ENCODE measurements at regions not wholly inside any gene's neighbourhood (a gene's known extent, or its start where the extent isn't known, plus 50 kb on each side); places are given as distances from the start of the nearest gene placed in this dataset.

DNA sequence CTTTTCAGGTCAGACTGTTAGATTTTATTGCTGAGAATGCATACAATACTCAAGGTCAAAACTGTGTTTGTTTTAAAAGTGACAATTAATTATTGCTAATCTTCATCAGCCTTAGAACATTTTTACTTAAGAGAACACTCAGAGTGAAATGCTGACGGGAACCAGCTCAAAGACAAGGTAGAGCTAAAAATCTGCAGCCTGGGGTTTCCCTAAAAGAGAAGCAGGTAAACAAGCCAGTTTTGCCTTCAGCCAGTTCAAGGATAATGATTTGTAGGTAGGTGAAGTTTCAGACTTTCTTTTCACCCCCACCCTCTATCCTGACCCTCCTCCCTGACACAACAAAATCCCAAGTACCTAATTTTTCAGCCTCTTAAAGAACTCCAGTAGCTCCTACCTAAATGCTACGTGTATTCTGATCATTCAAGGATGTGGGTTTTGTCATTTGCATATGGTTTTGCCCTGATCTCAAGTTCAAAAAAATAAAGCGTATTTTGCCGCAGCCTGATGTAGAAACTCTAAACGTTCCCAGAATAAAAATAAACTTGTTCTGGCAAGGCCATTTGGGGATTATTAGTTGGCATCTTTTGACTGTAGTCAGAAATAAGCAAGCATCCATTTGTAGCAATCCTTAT is 407.2 kb downstream of the EFNA5 start:
- H3K4me3 ChIP-seq (replicated peaks; ENCODE audit: low read depth, low read length): no peak overlapping the region
- TF ChIP-seq, protein P1, sequence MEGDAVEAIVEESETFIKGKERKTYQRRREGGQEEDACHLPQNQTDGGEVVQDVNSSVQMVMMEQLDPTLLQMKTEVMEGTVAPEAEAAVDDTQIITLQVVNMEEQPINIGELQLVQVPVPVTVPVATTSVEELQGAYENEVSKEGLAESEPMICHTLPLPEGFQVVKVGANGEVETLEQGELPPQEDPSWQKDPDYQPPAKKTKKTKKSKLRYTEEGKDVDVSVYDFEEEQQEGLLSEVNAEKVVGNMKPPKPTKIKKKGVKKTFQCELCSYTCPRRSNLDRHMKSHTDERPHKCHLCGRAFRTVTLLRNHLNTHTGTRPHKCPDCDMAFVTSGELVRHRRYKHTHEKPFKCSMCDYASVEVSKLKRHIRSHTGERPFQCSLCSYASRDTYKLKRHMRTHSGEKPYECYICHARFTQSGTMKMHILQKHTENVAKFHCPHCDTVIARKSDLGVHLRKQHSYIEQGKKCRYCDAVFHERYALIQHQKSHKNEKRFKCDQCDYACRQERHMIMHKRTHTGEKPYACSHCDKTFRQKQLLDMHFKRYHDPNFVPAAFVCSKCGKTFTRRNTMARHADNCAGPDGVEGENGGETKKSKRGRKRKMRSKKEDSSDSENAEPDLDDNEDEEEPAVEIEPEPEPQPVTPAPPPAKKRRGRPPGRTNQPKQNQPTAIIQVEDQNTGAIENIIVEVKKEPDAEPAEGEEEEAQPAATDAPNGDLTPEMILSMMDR (IDR thresholded peaks at IDR 0.05; ENCODE audit: low read depth, low read length, missing control alignments): no peak
- no peak for DNase-seq (ENCODE audit: extremely low read depth, low read depth)

DNA sequence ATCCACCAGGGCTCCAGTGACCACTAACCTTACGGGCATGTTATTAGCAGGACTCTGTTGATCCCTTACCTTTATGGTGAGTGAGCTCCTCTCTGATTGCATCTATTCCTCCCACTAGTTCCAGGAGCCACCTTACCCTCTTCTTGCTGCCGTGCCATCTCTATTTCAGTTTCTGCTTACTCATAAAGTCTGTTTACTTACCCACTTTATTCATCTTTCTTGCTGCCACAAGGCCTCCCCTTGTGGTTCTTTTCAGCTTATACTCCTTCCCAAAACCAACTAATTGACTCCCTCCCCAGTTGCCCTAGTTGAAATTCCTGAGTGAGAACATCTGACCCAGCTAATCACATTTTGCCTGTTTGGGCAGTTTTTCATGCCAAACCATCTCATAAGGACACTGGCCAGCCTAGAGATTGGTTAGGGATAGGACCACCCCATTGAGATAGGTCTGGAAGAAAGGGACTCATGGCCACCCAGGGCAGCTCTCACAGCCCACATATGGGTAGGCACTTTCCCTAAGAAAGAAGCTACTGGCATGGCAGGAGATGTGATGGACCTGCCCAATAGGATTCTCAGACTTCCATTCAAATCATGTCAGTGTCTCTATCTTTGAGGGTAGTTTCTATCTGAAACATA is 412.7 kb downstream of the EFNA5 start:
- no peak for DNase-seq (ENCODE audit: extremely low read depth, low read depth)
- TF ChIP-seq, protein P1 (IDR thresholded peaks at IDR 0.05; ENCODE audit: low read depth, low read length, missing control alignments): no peak
- no peak overlapping the region for H3K4me3 ChIP-seq (replicated peaks; ENCODE audit: low read depth, low read length)

DNA sequence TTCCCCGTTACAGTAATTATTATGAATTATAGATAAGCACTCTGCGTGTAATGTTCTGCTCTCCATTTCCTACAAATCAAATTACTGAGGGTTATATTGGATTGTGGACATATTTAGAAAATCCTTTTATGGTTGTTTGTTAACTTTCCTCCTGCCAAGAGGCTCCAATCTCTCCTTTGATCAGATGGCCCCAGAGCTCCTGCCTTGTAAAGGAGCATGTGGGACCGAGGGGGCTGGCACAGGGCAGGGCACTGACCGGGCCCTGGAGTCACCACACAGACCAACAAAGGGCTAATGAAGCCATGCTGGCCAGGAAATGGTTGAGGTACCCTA is 415.9 kb downstream of the EFNA5 start:
- TF ChIP-seq, protein P1 (IDR thresholded peaks at IDR 0.05; ENCODE audit: low read depth, low read length, missing control alignments): no peak
- no peak overlapping the region for H3K4me3 ChIP-seq (replicated peaks; ENCODE audit: low read depth, low read length)
- DNase-seq (ENCODE audit: extremely low read depth, low read depth): no peak

DNA sequence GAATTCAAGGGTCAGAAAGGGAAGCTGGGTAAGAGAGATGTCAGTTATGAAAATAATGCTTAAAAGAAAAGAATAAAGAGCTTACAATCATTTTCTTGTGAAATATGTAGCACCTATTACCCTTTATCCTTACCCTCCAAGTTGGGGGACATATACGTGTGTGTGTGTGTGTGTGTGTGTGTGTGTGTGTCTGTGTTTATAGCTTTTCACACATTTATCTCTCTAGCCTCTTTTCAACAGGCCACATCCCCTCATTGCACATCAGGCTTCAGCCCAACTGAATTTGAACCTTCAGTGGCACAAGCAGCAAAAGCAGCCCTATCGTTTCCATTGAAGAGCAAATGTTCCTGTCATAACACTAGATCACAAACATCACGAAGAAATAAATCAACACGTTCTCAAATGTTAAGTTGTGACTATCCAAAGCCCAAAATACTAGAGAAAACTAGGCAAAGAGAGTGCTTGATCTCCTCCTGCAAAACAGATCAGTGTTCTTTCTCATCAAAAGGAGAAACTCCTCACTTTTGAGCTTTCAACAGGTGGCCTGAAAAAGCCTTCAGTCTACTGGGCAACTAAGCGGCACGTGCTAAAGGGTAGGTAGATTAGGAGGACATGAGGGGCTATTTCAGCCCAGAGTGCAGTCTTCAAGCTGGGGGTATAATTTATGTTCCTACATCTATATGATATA is 416.4 kb downstream of the EFNA5 start:
- no peak overlapping the region for H3K4me3 ChIP-seq (replicated peaks; ENCODE audit: low read depth, low read length)
- no peak for DNase-seq (ENCODE audit: extremely low read depth, low read depth)
- TF ChIP-seq, protein P1 (IDR thresholded peaks at IDR 0.05; ENCODE audit: low read depth, low read length, missing control alignments): no peak

DNA sequence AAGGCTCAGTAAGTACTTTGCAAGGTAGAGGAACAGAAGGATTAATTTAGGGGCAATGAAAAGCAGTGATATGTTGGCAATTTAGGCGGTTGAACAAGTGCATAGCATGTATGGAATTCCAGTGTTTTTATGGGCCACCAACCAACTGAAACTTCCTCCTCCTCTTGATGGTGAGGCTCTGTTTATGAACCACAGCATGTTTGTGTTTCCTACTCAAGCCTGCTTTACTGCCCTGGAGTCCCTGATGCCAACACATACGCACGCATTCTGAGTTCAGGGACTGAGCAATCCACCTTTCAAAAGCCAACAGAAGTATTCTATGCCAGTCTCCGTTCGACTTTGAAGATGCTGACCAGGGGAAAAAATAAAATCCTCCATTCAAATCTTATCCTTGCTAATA is 417.5 kb downstream of the EFNA5 start:
- H3K4me3 ChIP-seq (replicated peaks; ENCODE audit: low read depth, low read length): no peak overlapping the region
- TF ChIP-seq, protein P1 (IDR thresholded peaks at IDR 0.05; ENCODE audit: low read depth, low read length, missing control alignments): no peak
- DNase-seq (ENCODE audit: extremely low read depth, low read depth): no peak

DNA sequence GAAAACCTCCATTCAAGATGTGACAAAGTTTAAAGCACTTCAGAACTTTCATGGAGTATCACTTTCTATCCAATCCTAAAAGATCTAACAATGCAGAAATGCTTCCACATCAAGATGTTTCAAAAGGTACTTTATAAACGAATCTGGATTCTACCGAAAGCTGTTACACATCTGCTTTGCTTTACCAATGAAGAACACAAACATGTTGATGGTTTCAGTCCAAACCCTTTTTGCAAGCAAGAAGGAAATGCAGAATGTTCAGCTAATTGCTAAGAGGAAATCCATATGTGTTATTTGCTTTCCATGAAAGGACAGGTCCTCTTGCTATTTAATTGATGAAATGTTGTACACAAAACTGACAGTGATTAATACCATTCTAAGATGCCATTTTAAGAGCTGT is 419.6 kb downstream of the EFNA5 start:
- no peak for DNase-seq (ENCODE audit: extremely low read depth, low read depth)
- no peak overlapping the region for H3K4me3 ChIP-seq (replicated peaks; ENCODE audit: low read depth, low read length)
- TF ChIP-seq, protein P1 (IDR thresholded peaks at IDR 0.05; ENCODE audit: low read depth, low read length, missing control alignments): no peak

Data from HFF-Myc (cell line).